Thyroid gland (tissue), 4 donors: ENCODE measurements at regions not wholly inside any gene's neighbourhood (a gene's known extent, or its start where the extent isn't known, plus 50 kb on each side); places are given as distances from the start of the nearest gene placed in this dataset.

Experiments used
- CTCF ChIP-seq, 6 experiments: fragments of 200-600 bp in 3 of 6; fragments of 450-650 bp in 3 of 6; sonication (generic) in 3 of 6; IDR thresholded peaks; one replicate each; pipeline ENCODE4 v1.5.1; 2016 to 2019; ENCODE audit warnings: antibody characterized with exemption in 6 of 6, mild to moderate bottlenecking in 2 of 6, inconsistent platforms in 1 of 6, moderate library complexity in 1 of 6
- POLR2A ChIP-seq, 2 donors: fragments of 450-650 bp; IDR thresholded peaks; one replicate each; pipeline ENCODE4 v1.6.1; 2017; ENCODE audit warnings: antibody characterized with exemption in 2 of 2, mild to moderate bottlenecking in 2 of 2, moderate library complexity in 1 of 2

GRCh38 chr12:114483996-114484395 is 78.1 kb upstream of the TBX5 start:
- TF ChIP-seq CTCF (IDR thresholded peaks at IDR 0.05) (no peak), POLR2A (IDR thresholded peaks at IDR 0.05) (no peak)
